ENCODE measurements at regions not wholly inside any gene's neighbourhood (a gene's known extent, or its start where the extent isn't known, plus 50 kb on each side); places are given as distances from the start of the nearest gene placed in this dataset.

DNA sequence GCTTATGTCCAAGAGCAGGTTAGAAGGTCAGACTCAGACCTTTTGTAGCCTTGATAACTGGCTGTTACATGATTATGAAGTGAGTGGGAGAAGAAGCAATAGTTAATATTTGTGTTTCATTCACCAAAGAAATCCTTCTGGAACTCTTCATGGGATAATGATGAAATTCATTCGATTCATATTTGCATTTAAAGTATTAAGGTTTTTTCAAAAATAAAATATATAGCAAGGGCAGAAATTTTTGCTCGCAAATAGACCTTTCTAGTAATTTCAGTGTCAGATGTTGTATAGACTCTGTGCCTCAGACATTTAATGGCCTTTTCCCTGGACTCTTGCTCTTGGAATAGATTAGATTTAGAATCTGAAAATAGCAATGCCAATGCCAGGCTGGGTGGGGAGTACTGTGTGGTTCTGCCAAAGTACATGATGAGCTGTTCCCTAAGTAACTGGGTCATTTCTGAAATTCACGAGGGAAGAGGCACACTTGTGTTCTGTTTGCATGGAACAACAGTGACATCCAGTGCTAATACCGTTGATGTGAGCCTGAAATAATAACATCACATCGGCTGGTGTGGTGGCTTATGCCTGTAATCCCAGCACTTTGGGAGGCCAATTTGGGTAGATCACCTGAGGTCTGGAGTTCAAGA lies 119.2 kb downstream of the MBL2 start:
- no peak for DNase-seq
- in situ Hi-C loops (cut with HindIII; ENCODE audit: low pct_ligation_motif_present, low pct_unique_long_range_greater_than_20kb, low sequenced_read_pairs), result no loop called here

- DNase-seq, result no peak
- in situ Hi-C loops (cut with HindIII; ENCODE audit: low pct_ligation_motif_present, low pct_unique_long_range_greater_than_20kb, low sequenced_read_pairs), result no loop called here
These were observed 118.4 kb downstream of the MBL2 start for GRCh38 chr10:52654201-52654600.

DNA sequence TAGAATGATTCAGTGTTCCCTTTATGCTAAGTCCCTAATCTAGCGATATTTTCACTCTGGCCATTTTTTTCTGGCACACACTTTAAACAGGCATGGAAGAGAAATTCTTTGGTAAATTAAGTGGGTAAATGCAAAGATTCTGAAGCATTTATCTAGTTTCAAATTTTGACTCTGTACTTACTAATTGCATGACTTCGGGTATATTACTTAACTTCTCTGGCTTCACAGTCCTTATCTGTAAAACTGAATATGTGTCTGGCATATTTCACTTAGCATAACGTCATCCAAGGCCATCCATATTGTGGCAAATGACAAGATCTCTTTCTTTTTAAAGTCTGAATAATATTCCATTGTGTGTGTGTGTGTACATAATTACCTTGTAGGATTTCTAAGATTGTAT lies 114.5 kb downstream of the MBL2 start:
- in situ Hi-C loops (cut with HindIII; ENCODE audit: low pct_ligation_motif_present, low pct_unique_long_range_greater_than_20kb, low sequenced_read_pairs), result no loop called here
- no peak for DNase-seq

DNA sequence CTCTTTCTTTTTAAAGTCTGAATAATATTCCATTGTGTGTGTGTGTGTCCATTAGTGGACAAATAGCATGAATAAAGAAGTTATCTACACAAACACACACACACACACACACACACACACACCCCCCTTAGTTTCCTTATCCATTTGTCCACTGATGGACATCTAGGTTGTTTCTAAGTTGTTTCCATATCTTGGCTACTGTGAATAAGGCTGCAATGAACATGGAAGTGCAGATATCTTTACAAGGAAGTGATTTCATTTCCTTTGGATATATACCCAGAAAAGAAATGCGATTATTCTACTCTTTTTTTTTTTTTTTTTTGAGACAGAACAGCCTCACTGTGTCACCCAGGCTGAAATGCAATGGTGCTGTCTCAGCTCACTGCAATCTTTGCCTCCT lies 113.5 kb downstream of the MBL2 start:
- no peak for DNase-seq
- in situ Hi-C loops (cut with HindIII; ENCODE audit: low pct_ligation_motif_present, low pct_unique_long_range_greater_than_20kb, low sequenced_read_pairs), result no loop called here

- no peak for DNase-seq
- in situ Hi-C loops (cut with HindIII; ENCODE audit: low pct_ligation_motif_present, low pct_unique_long_range_greater_than_20kb, low sequenced_read_pairs), result no loop called here
These were observed 110.3 kb downstream of the MBL2 start for GRCh38 chr10:52662256-52662655.

GRCh38 chr10:52663161-52663560 lies 109.4 kb downstream of the MBL2 start:
- in situ Hi-C loops (cut with HindIII; ENCODE audit: low pct_ligation_motif_present, low pct_unique_long_range_greater_than_20kb, low sequenced_read_pairs), result no loop called here
- DNase-seq, result no peak

DNA sequence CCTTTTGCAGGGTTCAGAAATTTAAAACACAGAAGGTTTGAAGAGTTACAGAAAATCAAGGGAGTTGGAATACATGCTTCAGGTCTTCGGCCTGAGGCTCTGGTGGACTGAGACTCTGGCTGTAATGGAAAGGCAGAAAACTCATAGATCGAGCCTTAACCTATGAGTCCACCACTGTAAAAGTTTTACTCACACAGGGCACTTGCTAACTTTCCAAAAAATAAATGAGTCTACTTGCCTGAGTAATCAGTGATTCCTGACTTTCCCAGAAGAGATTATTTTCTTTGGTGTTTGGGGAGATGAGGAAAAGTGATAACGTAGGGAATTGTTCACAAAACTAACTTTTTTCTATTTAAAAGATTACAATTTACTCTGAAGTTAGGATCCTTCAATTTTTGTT lies 108.0 kb downstream of the MBL2 start:
- in situ Hi-C loops (cut with HindIII; ENCODE audit: low pct_ligation_motif_present, low pct_unique_long_range_greater_than_20kb, low sequenced_read_pairs), result no loop called here
- no peak for DNase-seq

DNA sequence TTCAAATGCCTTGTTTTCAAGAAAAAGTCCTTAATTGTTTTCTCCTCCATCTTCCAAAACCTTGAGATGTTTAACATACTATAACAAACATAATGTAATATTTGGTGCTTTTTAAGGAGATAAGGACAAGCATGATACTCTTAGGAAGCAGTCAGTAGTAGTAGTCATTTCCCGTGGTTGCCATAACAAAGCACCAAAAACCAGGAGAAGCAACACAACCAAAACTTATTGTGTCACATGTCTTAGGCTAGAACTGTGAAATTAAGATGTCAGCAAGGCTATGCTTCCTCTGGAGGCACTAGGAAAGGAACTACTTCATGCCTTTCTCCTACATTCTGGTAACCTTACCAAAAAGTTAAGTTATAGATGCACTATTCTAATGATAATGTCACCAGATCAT lies 106.8 kb downstream of the MBL2 start:
- in situ Hi-C loops (cut with HindIII; ENCODE audit: low pct_ligation_motif_present, low pct_unique_long_range_greater_than_20kb, low sequenced_read_pairs), result no loop called here
- no peak for DNase-seq

- in situ Hi-C loops (cut with HindIII; ENCODE audit: low pct_ligation_motif_present, low pct_unique_long_range_greater_than_20kb, low sequenced_read_pairs), result no loop called here
- no peak for DNase-seq
These were observed 105.7 kb downstream of the MBL2 start for GRCh38 chr10:52666931-52667330.

DNA sequence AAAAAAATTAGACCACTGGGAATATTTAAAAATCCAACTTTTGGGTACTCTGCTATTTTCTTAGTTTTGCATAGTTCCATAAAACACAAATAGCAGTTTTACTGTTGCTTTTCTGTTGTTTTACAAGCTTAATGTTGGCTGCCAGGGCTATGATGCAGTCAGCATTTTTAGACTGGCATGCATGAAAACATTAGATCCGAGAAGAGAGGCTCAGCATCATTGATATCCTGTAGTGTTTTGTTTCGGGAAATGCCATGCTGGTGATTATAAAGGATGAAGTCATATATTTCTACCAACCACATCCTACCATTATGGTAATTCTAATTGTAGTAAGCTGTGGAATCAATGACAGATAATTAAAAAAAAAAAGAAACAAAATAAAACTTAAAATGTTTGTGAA lies 104.6 kb downstream of the MBL2 start:
- in situ Hi-C loops (cut with HindIII; ENCODE audit: low pct_ligation_motif_present, low pct_unique_long_range_greater_than_20kb, low sequenced_read_pairs), result no loop called here
- no peak for DNase-seq

GRCh38 chr10:52672880-52673279 lies 99.7 kb downstream of the MBL2 start:
- in situ Hi-C loops (cut with HindIII; ENCODE audit: low pct_ligation_motif_present, low pct_unique_long_range_greater_than_20kb, low sequenced_read_pairs), result no loop called here
- no peak for DNase-seq

- in situ Hi-C loops (cut with HindIII; ENCODE audit: low pct_ligation_motif_present, low pct_unique_long_range_greater_than_20kb, low sequenced_read_pairs), result no loop called here
- no peak for DNase-seq
These were observed 99.1 kb downstream of the MBL2 start for GRCh38 chr10:52673468-52673867.

GRCh38 chr10:52674474-52674873 lies 98.1 kb downstream of the MBL2 start:
- DNase-seq, result no peak
- in situ Hi-C loops (cut with HindIII; ENCODE audit: low pct_ligation_motif_present, low pct_unique_long_range_greater_than_20kb, low sequenced_read_pairs), result no loop called here

GRCh38 chr10:52677086-52677485 lies 95.5 kb downstream of the MBL2 start:
- in situ Hi-C loops (cut with HindIII; ENCODE audit: low pct_ligation_motif_present, low pct_unique_long_range_greater_than_20kb, low sequenced_read_pairs), result no loop called here
- no peak for DNase-seq

DNA sequence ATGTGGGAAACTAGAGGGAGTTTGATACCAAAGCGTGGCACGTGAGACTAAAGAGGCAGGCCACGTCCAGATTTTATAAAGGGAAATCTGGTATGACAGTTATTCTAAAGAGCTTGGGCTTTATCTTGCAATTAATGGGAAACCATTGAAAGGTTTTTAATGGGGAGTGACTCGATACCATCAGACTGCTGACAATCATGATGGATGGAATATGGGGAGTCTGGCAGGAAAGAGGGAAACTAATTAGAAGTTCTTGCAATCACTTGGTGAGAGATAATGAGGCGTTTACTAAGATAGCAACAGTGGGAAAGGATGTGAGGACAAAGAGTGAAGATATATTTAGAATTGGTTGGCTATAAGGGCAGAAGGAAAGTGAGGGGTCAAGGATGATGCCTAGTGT lies 94.0 kb downstream of the MBL2 start:
- in situ Hi-C loops (cut with HindIII; ENCODE audit: low pct_ligation_motif_present, low pct_unique_long_range_greater_than_20kb, low sequenced_read_pairs), result no loop called here
- DNase-seq, result no peak

- DNase-seq, result no peak
- in situ Hi-C loops (cut with HindIII; ENCODE audit: low pct_ligation_motif_present, low pct_unique_long_range_greater_than_20kb, low sequenced_read_pairs), result no loop called here
These were observed 93.5 kb downstream of the MBL2 start for GRCh38 chr10:52679117-52679516.

GRCh38 chr10:52682766-52683165 lies 89.8 kb downstream of the MBL2 start:
- DNase-seq, result no peak
- in situ Hi-C loops (cut with HindIII; ENCODE audit: low pct_ligation_motif_present, low pct_unique_long_range_greater_than_20kb, low sequenced_read_pairs), result no loop called here

DNA sequence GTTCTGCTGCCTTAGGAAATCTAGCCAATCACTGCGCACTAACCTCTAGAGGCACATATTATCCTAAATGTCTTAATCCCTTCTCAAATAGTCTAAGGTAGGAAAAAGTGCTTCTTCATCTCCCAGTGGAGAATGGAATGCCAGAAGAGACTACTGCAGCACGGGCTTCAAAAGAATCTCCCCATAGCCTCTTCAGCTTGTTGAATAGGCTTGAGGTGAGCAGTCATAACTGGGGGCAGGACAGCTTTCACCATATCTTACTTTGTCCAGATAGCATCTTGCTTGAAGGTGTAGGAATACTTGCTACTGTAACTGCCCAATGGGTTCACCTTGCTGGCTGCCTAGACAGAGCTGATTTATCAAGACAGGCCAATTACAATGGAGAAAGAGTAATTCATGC lies 88.8 kb downstream of the MBL2 start:
- in situ Hi-C loops (cut with HindIII; ENCODE audit: low pct_ligation_motif_present, low pct_unique_long_range_greater_than_20kb, low sequenced_read_pairs), result no loop called here
- DNase-seq, result no peak

- in situ Hi-C loops (cut with HindIII; ENCODE audit: low pct_ligation_motif_present, low pct_unique_long_range_greater_than_20kb, low sequenced_read_pairs), result no loop called here
- DNase-seq, result no peak
These were observed 83.7 kb downstream of the MBL2 start for GRCh38 chr10:52688899-52689298.

- DNase-seq, result no peak
- in situ Hi-C loops (cut with HindIII; ENCODE audit: low pct_ligation_motif_present, low pct_unique_long_range_greater_than_20kb, low sequenced_read_pairs), result no loop called here
These were observed 76.4 kb downstream of the MBL2 start for GRCh38 chr10:52696232-52696631.

GRCh38 chr10:52701647-52702046 lies 70.9 kb downstream of the MBL2 start:
- in situ Hi-C loops (cut with HindIII; ENCODE audit: low pct_ligation_motif_present, low pct_unique_long_range_greater_than_20kb, low sequenced_read_pairs), result no loop called here
- DNase-seq, result no peak

Measured in ACHN (cell line).